ENCODE measurements at regions not wholly inside any gene's neighbourhood (a gene's known extent, or its start where the extent isn't known, plus 50 kb on each side); places are given as distances from the start of the nearest gene placed in this dataset.

- no peak for TF ChIP-seq CTCF (IDR thresholded peaks at IDR 0.05)
- TF ChIP-seq POLR2A (IDR thresholded peaks at IDR 0.05), result no peak
Measured at GRCh38 chr11:42777776-42778175, 534.0 kb upstream of the API5 start.

Data from Peyer's patch (tissue), 4 donors.